ENCODE measurements at regions not wholly inside any gene's neighbourhood (a gene's known extent, or its start where the extent isn't known, plus 50 kb on each side); places are given as distances from the start of the nearest gene placed in this dataset.

DNA sequence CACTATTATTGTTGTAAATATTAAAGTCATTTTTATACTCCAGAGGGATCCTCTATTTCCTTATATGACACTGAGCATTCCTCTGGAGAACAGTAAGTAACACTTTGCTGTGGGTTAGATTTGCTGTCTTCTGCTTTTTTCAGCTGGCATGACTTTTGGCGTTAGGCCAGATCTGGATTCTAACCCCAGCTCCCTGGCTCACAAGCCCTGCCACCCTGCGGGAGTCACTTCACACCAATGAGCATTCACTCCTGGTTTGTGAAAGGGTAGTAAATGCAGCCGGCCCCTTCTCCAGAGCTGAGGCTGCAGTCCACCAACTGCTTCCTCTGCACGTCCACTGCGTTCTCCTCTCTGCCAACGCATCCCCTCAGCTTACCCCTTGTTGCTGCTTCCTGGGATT is 373.8 kb upstream of the RAB6C start:
- Histone ChIP-seq H3K27me3 (ENCODE audit: control insufficient read depth in 2 of 2, insufficient read depth in 2 of 2, low read length in 2 of 2) (no peaks in the 10 kb centered on the region; a peak in 1 of 5 replicates), H3K9ac (ENCODE audit: insufficient read depth in 1 of 2, low read depth in 2 of 2, low read length in 2 of 2) (no peak overlapping the region), H3K36me3 (ENCODE audit: control insufficient read depth, insufficient read depth, low read length) (no peaks in the 10 kb centered on the region), H3K4me1 (replicated peaks in 1 of 2; ENCODE audit: control insufficient read depth in 2 of 2, insufficient read depth in 2 of 2, low read length in 2 of 2) (no peaks in the 10 kb centered on the region), H3K9me3 (replicated peaks; ENCODE audit: control insufficient read depth, insufficient read depth, low read depth, low read length) (no peaks in the 10 kb centered on the region), H3K79me2 (ENCODE audit: control insufficient read depth, insufficient read depth, low read length) (no peaks in the 10 kb centered on the region), H3K27ac (ENCODE audit: extremely low read depth, low read depth, low read length) (no peak overlapping the region), H3K4me3 (no peak overlapping the region), H3K9me1 (ENCODE audit: control insufficient read depth, insufficient read depth, low read length) (no peaks in the 10 kb centered on the region), H2AFZ (ENCODE audit: low read depth, low read length) (no peak overlapping the region), H4K20me1 (replicated peaks; ENCODE audit: control insufficient read depth, insufficient read depth, low read length) (no peaks in the 10 kb centered on the region), H3K4me2 (ENCODE audit: insufficient read depth, low read length) (no peak overlapping the region)
- DNase-seq (ENCODE audit: extremely low read depth in 1 of 4, low spot score in 3 of 4): no peak
- TF ChIP-seq, protein P1, sequence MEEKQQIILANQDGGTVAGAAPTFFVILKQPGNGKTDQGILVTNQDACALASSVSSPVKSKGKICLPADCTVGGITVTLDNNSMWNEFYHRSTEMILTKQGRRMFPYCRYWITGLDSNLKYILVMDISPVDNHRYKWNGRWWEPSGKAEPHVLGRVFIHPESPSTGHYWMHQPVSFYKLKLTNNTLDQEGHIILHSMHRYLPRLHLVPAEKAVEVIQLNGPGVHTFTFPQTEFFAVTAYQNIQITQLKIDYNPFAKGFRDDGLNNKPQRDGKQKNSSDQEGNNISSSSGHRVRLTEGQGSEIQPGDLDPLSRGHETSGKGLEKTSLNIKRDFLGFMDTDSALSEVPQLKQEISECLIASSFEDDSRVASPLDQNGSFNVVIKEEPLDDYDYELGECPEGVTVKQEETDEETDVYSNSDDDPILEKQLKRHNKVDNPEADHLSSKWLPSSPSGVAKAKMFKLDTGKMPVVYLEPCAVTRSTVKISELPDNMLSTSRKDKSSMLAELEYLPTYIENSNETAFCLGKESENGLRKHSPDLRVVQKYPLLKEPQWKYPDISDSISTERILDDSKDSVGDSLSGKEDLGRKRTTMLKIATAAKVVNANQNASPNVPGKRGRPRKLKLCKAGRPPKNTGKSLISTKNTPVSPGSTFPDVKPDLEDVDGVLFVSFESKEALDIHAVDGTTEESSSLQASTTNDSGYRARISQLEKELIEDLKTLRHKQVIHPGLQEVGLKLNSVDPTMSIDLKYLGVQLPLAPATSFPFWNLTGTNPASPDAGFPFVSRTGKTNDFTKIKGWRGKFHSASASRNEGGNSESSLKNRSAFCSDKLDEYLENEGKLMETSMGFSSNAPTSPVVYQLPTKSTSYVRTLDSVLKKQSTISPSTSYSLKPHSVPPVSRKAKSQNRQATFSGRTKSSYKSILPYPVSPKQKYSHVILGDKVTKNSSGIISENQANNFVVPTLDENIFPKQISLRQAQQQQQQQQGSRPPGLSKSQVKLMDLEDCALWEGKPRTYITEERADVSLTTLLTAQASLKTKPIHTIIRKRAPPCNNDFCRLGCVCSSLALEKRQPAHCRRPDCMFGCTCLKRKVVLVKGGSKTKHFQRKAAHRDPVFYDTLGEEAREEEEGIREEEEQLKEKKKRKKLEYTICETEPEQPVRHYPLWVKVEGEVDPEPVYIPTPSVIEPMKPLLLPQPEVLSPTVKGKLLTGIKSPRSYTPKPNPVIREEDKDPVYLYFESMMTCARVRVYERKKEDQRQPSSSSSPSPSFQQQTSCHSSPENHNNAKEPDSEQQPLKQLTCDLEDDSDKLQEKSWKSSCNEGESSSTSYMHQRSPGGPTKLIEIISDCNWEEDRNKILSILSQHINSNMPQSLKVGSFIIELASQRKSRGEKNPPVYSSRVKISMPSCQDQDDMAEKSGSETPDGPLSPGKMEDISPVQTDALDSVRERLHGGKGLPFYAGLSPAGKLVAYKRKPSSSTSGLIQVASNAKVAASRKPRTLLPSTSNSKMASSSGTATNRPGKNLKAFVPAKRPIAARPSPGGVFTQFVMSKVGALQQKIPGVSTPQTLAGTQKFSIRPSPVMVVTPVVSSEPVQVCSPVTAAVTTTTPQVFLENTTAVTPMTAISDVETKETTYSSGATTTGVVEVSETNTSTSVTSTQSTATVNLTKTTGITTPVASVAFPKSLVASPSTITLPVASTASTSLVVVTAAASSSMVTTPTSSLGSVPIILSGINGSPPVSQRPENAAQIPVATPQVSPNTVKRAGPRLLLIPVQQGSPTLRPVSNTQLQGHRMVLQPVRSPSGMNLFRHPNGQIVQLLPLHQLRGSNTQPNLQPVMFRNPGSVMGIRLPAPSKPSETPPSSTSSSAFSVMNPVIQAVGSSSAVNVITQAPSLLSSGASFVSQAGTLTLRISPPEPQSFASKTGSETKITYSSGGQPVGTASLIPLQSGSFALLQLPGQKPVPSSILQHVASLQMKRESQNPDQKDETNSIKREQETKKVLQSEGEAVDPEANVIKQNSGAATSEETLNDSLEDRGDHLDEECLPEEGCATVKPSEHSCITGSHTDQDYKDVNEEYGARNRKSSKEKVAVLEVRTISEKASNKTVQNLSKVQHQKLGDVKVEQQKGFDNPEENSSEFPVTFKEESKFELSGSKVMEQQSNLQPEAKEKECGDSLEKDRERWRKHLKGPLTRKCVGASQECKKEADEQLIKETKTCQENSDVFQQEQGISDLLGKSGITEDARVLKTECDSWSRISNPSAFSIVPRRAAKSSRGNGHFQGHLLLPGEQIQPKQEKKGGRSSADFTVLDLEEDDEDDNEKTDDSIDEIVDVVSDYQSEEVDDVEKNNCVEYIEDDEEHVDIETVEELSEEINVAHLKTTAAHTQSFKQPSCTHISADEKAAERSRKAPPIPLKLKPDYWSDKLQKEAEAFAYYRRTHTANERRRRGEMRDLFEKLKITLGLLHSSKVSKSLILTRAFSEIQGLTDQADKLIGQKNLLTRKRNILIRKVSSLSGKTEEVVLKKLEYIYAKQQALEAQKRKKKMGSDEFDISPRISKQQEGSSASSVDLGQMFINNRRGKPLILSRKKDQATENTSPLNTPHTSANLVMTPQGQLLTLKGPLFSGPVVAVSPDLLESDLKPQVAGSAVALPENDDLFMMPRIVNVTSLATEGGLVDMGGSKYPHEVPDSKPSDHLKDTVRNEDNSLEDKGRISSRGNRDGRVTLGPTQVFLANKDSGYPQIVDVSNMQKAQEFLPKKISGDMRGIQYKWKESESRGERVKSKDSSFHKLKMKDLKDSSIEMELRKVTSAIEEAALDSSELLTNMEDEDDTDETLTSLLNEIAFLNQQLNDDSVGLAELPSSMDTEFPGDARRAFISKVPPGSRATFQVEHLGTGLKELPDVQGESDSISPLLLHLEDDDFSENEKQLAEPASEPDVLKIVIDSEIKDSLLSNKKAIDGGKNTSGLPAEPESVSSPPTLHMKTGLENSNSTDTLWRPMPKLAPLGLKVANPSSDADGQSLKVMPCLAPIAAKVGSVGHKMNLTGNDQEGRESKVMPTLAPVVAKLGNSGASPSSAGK (IDR thresholded peaks at IDR 0.05): no peak
- TF ChIP-seq NFIC (IDR thresholded peaks at IDR 0.05): 0 out of 2 replicates have a peak, but pooled peaks have one; percentile 17
- no peak for TF ChIP-seq ZNF431 (CRISPR knock-in tag; IDR thresholded peaks at IDR 0.05)
- in situ Hi-C loops (cut with MboI) (no loop called here), intact Hi-C loops (cut with micrococcal nuclease) (no loop called here)
- ATAC-seq: no peak
- no TSS peak for BruUV-seq (replicated peaks)
- ChIA-PET POLR2A (no interaction called here), CTCF (ENCODE audit: low intra/inter-chr PET ratio) (no interaction called here)
- no peak for FAIRE-seq
- WGBS (ENCODE audit: insufficient coverage, low coverage, missing lambda C conversion rate): 0% methylated on average over 6 of the region's 6 CpGs
